ENCODE measurements at regions not wholly inside any gene's neighbourhood (a gene's known extent, or its start where the extent isn't known, plus 50 kb on each side); places are given as distances from the start of the nearest gene placed in this dataset.

- intact Hi-C loops (cut with DNase I) = no loop called here
- DNase-seq = no peak
- Histone ChIP-seq H3K9me3 (no peaks in the 10 kb centered on the region), H3K27me3 (no peaks in the 10 kb centered on the region), H3K9ac (ENCODE audit: low read depth in 2 of 2, low read length in 2 of 2) (no peak overlapping the region), H3K4me1 (no peaks in the 10 kb centered on the region), H3K27ac (no peak overlapping the region), H3K36me3 (no peaks in the 10 kb centered on the region), H3K4me3 (no peak overlapping the region)
- no peak for TF ChIP-seq CTCF (IDR thresholded peaks at IDR 0.05)
These were observed 177.3 kb downstream of the TRIM33 start for GRCh38 chr1:114333690-114334089.

GRCh38 chr1:114331936-114332335, 178.3 kb upstream of the SYT6 start:
- H3K27ac ChIP-seq = no peak overlapping the region
- H3K4me1 ChIP-seq = no peaks in the 10 kb centered on the region
- no peak overlapping the region for H3K4me3 ChIP-seq
- no peak for TF ChIP-seq CTCF (IDR thresholded peaks at IDR 0.05)
- no peaks in the 10 kb centered on the region for H3K36me3 ChIP-seq
- no peaks in the 10 kb centered on the region for H3K27me3 ChIP-seq
- H3K9me3 ChIP-seq = no peaks in the 10 kb centered on the region
- no peak overlapping the region for H3K9ac ChIP-seq (ENCODE audit: low read depth in 2 of 2, low read length in 2 of 2)
- intact Hi-C loops (cut with DNase I) = no loop called here
- no peak for DNase-seq

GRCh38 chr1:114330451-114330983, 176.8 kb upstream of the SYT6 start:
- no peak overlapping the region for H3K4me3 ChIP-seq
- H3K27ac ChIP-seq = no peak overlapping the region
- no peak overlapping the region for H3K9ac ChIP-seq (ENCODE audit: low read depth in 2 of 2, low read length in 2 of 2)
- TF ChIP-seq CTCF (IDR thresholded peaks at IDR 0.05) = no peak
- DNase-seq = no peak
- no peaks in the 10 kb centered on the region for H3K27me3 ChIP-seq
- intact Hi-C loops (cut with DNase I) = no loop called here
- H3K36me3 ChIP-seq = no peaks in the 10 kb centered on the region
- no peaks in the 10 kb centered on the region for H3K9me3 ChIP-seq
- no peaks in the 10 kb centered on the region for H3K4me1 ChIP-seq

- H3K4me1 ChIP-seq = no peaks in the 10 kb centered on the region
- H3K9ac ChIP-seq (ENCODE audit: low read depth in 2 of 2, low read length in 2 of 2) = no peak overlapping the region
- no peaks in the 10 kb centered on the region for H3K9me3 ChIP-seq
- H3K4me3 ChIP-seq = no peak overlapping the region
- intact Hi-C loops (cut with DNase I) = no loop called here
- no peak for DNase-seq
- H3K27me3 ChIP-seq = no peaks in the 10 kb centered on the region
- no peak for TF ChIP-seq CTCF (IDR thresholded peaks at IDR 0.05)
- H3K27ac ChIP-seq = no peak overlapping the region
- no peaks in the 10 kb centered on the region for H3K36me3 ChIP-seq
These were observed 174.8 kb upstream of the SYT6 start for GRCh38 chr1:114328361-114328904.

GRCh38 chr1:114324662-114324965, 170.9 kb upstream of the SYT6 start:
- Histone ChIP-seq H3K4me1 (no peaks in the 10 kb centered on the region), H3K27ac (no peak overlapping the region), H3K9me3 (no peaks in the 10 kb centered on the region), H3K4me3 (no peak overlapping the region), H3K9ac (ENCODE audit: low read depth in 2 of 2, low read length in 2 of 2) (no peak overlapping the region), H3K27me3 (no peaks in the 10 kb centered on the region), H3K36me3 (no peaks in the 10 kb centered on the region)
- intact Hi-C loops (cut with DNase I) = no loop called here
- TF ChIP-seq CTCF (IDR thresholded peaks at IDR 0.05) = no peak
- DNase-seq = no peak
